PFSK-1 (cell line): ENCODE measurements at regions not wholly inside any gene's neighbourhood (a gene's known extent, or its start where the extent isn't known, plus 50 kb on each side); places are given as distances from the start of the nearest gene placed in this dataset.

Source experiments
- FOXP2 ChIP-seq: optimal IDR thresholded peaks from 2 replicates; pipeline ENCODE3; 2011; ENCODE audit warnings: borderline replicate concordance, control low read depth, inconsistent platforms; ENCODE audit not compliant: insufficient read depth; ENCODE audit errors: extremely low read length, extremely low read depth
- POLR2AphosphoS5 ChIP-seq: IDR thresholded peaks from 2 replicates; pipeline ENCODE4 v1.6.1; 2012; ENCODE audit warnings: low read depth, mild to moderate bottlenecking, control low read depth, low read length, moderate library complexity
- SIN3A ChIP-seq: IDR thresholded peaks from 2 replicates; pipeline ENCODE4 v1.6.1; 2012; ENCODE audit warnings: mild to moderate bottlenecking, low read length, moderate library complexity, borderline replicate concordance; ENCODE audit not compliant: insufficient read depth
- TAF1 ChIP-seq: IDR thresholded peaks from 2 replicates; pipeline ENCODE4 v1.6.1; 2012; ENCODE audit warnings: low read length, control low read depth, borderline replicate concordance; ENCODE audit not compliant: insufficient read depth
- TF ChIP-seq, protein P1 (sequence below), 2 experiments: IDR thresholded peaks; 2 replicates each; pipeline versions ENCODE4 v1.6.1 to v1.8.0; 2011 to 2012; ENCODE audit warnings: low read depth in 2 of 2, low read length in 2 of 2, control low read depth in 1 of 2, inconsistent platforms in 1 of 2, mild to moderate bottlenecking in 1 of 2, moderate library complexity in 1 of 2; ENCODE audit not compliant: insufficient read depth in 1 of 2

DNA sequence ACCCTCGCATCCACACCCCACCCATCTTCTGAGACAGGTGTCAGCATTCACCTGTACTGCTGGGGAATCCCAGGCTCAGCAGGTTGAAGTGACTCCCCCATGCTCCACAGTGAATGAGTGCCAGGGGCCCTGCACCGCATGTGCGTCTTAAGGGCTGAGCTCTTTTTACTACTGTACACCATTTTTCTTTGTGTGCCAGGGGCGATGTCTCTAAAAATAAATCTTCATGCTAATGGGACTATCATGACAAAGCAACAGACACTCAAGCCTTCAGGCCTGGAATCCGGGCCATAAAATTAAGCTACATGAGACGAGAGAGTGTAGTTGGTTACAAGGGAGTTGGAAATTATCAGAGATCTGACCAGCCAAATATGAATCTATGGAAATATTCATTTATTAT lies 294.8 kb downstream of the LPIN1 start:
- TF ChIP-seq, protein P1, sequence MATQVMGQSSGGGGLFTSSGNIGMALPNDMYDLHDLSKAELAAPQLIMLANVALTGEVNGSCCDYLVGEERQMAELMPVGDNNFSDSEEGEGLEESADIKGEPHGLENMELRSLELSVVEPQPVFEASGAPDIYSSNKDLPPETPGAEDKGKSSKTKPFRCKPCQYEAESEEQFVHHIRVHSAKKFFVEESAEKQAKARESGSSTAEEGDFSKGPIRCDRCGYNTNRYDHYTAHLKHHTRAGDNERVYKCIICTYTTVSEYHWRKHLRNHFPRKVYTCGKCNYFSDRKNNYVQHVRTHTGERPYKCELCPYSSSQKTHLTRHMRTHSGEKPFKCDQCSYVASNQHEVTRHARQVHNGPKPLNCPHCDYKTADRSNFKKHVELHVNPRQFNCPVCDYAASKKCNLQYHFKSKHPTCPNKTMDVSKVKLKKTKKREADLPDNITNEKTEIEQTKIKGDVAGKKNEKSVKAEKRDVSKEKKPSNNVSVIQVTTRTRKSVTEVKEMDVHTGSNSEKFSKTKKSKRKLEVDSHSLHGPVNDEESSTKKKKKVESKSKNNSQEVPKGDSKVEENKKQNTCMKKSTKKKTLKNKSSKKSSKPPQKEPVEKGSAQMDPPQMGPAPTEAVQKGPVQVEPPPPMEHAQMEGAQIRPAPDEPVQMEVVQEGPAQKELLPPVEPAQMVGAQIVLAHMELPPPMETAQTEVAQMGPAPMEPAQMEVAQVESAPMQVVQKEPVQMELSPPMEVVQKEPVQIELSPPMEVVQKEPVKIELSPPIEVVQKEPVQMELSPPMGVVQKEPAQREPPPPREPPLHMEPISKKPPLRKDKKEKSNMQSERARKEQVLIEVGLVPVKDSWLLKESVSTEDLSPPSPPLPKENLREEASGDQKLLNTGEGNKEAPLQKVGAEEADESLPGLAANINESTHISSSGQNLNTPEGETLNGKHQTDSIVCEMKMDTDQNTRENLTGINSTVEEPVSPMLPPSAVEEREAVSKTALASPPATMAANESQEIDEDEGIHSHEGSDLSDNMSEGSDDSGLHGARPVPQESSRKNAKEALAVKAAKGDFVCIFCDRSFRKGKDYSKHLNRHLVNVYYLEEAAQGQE (IDR thresholded peaks at IDR 0.05; ENCODE audit: insufficient read depth in 1 of 2, low read depth in 2 of 2, low read length in 2 of 2): no peak
- TF ChIP-seq TAF1 (no peak), POLR2AphosphoS5 (no peak), FOXP2 (no peak), SIN3A (no peak)

DNA sequence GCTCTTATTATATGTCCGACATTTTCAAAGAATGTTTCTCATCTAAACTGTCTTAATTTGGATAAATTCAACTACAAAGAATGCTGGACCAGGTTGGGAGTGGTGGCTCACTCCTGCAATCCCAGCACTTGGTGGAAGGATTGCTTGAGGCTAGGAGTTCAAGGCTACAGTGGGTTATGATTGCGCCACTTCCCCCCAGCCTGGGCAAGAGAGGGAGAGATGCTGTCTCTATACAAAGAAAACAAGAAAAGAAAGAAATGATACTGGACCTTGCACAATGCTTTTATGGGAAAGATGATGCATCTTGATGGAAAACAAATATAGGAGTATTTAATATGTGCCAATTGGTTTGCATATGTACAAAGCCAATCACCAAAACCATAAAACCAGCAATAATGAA lies 296.7 kb downstream of the LPIN1 start:
- TF ChIP-seq FOXP2 (no peak), SIN3A (no peak), TAF1 (no peak), POLR2AphosphoS5 (no peak)
- TF ChIP-seq, protein P1 (IDR thresholded peaks at IDR 0.05; ENCODE audit: insufficient read depth in 1 of 2, low read depth in 2 of 2, low read length in 2 of 2): no peak

GRCh38 chr2:12044857-12045256 lies 298.4 kb downstream of the LPIN1 start:
- no peak for TF ChIP-seq TAF1
- no peak for TF ChIP-seq SIN3A
- TF ChIP-seq, protein P1 (IDR thresholded peaks at IDR 0.05; ENCODE audit: insufficient read depth in 1 of 2, low read depth in 2 of 2, low read length in 2 of 2): no peak
- no peak for TF ChIP-seq FOXP2
- TF ChIP-seq POLR2AphosphoS5: no peak

DNA sequence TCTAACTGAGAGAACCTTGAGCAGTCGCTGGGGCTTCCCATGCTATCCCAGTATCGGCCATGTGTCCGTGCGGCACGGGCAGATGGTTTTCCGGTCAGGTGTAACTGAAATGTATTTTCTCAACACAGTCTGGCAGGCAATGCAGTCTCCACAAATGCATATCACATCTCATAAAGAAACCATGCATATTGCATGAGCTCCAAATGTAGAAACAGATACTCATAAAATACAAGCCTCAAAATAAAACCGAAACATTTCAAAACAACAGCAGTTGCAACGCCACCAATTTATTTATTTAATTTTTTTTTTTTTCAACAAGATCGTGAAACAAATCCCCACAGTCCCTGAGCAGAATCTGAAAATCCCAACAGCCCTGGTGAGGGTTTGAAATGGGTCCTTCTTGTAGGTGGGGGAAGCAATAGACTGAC lies 299.4 kb downstream of the LPIN1 start:
- TF ChIP-seq FOXP2 (no peak), SIN3A (no peak), TAF1 (no peak), POLR2AphosphoS5 (no peak)
- TF ChIP-seq, protein P1 (IDR thresholded peaks at IDR 0.05; ENCODE audit: insufficient read depth in 1 of 2, low read depth in 2 of 2, low read length in 2 of 2): no peak

GRCh38 chr2:12046641-12047040 lies 300.2 kb downstream of the LPIN1 start:
- no peak for TF ChIP-seq TAF1
- no peak for TF ChIP-seq SIN3A
- TF ChIP-seq POLR2AphosphoS5: no peak
- TF ChIP-seq, protein P1 (IDR thresholded peaks at IDR 0.05; ENCODE audit: insufficient read depth in 1 of 2, low read depth in 2 of 2, low read length in 2 of 2): no peak
- no peak for TF ChIP-seq FOXP2
